OCI-LY1 (cell line): ENCODE measurements at regions not wholly inside any gene's neighbourhood (a gene's known extent, or its start where the extent isn't known, plus 50 kb on each side); places are given as distances from the start of the nearest gene placed in this dataset.

ENCODE experiments used
- H2AFZ ChIP-seq: fragments of 200-600 bp; sonication (generic), shearing (Covaris generic); 2 replicates; pipeline ENCODE4 v1.6.0; 2014; ENCODE audit warnings: antibody characterized with exemption, mild to moderate bottlenecking, low read length
- H3F3A ChIP-seq: fragments of 200-600 bp; sonication (generic), shearing (Covaris generic); 2 replicates; pipeline ENCODE4 v1.6.0; 2014; ENCODE audit warnings: mild to moderate bottlenecking, antibody characterized with exemption, low read length, moderate library complexity; ENCODE audit not compliant: insufficient read depth
- H3K27ac ChIP-seq: fragments of 200-600 bp; sonication (generic); 2 replicates; pipeline ENCODE4 v1.5.1; 2014; ENCODE audit warnings: low read length, mixed run types, mild to moderate bottlenecking, low read depth; ENCODE audit not compliant: poor library complexity, severe bottlenecking
- H3K27me3 ChIP-seq: fragments of 200-600 bp; sonication (generic); 2 replicates; pipeline ENCODE4 v1.6.0; 2014; ENCODE audit warnings: antibody characterized with exemption, mild to moderate bottlenecking, low read length, moderate library complexity; ENCODE audit not compliant: insufficient read depth
- H3K36me3 ChIP-seq: fragments of 200-600 bp; sonication (generic); 2 replicates; pipeline ENCODE4 v1.6.1; 2014; ENCODE audit warnings: mild to moderate bottlenecking, antibody characterized with exemption, low read length, moderate library complexity, mixed read lengths; ENCODE audit not compliant: insufficient read depth
- H3K4me1 ChIP-seq: fragments of 200-600 bp; sonication (generic); 2 replicates; pipeline ENCODE4 v1.5.1; 2014; ENCODE audit warnings: mild to moderate bottlenecking, low read length, moderate library complexity; ENCODE audit not compliant: insufficient read depth, severe bottlenecking
- H3K4me2 ChIP-seq: fragments of 200-600 bp; sonication (generic), shearing (Covaris generic); 2 replicates; pipeline ENCODE4 v1.6.1; 2014; ENCODE audit warnings: low read length
- H3K4me3 ChIP-seq: fragments of 200-600 bp; sonication (generic); 2 replicates; pipeline ENCODE4 v1.5.1; 2014; ENCODE audit warnings: low read length, low read depth, mild to moderate bottlenecking, mixed read lengths; ENCODE audit not compliant: poor library complexity, severe bottlenecking
- H3K79me2 ChIP-seq: fragments of 200-600 bp; shearing (Covaris generic); 2 replicates; pipeline ENCODE4 v1.6.1; 2016; ENCODE audit warnings: mixed run types, low read length, mixed read lengths; ENCODE audit not compliant: insufficient read depth
- H3K9ac ChIP-seq: fragments of 200-600 bp; sonication (generic), shearing (Covaris generic); 2 replicates; pipeline ENCODE4 v1.6.1; 2014; ENCODE audit warnings: mild to moderate bottlenecking, low read length, mixed read lengths
- H3K9me2 ChIP-seq: fragments of 200-600 bp; sonication (generic), shearing (Covaris generic); 2 replicates; pipeline ENCODE4 v1.6.1; 2014; ENCODE audit warnings: low read depth, mild to moderate bottlenecking, low read length, mixed read lengths
- H3K9me3 ChIP-seq: fragments of 200-600 bp; shearing (Covaris generic); 2 replicates; pipeline ENCODE4 v1.6.1; 2014; ENCODE audit warnings: low read length, mixed read lengths
- H4K20me1 ChIP-seq: fragments of 200-600 bp; sonication (generic), shearing (Covaris generic); 2 replicates; pipeline ENCODE4 v1.6.0; 2016; ENCODE audit warnings: mild to moderate bottlenecking, low read length; ENCODE audit not compliant: insufficient read depth
- CTCF ChIP-seq: fragments of 200-600 bp; sonication (generic), shearing (Covaris generic); IDR thresholded peaks from 2 replicates; pipeline ENCODE4 v1.5.1; 2017; ENCODE audit warnings: mild to moderate bottlenecking, antibody characterized with exemption, low read length, moderate library complexity, mixed read lengths
- EZH2 ChIP-seq: fragments of 200-600 bp; sonication (generic), shearing (Covaris generic); IDR thresholded peaks from 2 replicates; pipeline ENCODE4 v1.8.0; 2017; ENCODE audit warnings: borderline replicate concordance, mixed run types, mild to moderate bottlenecking, antibody characterized with exemption, low read length, moderate library complexity, mixed read lengths

GRCh38 chr11:103850419-103851165 is 185.8 kb upstream of the DDI1 start:
- H3K79me2 ChIP-seq, result no peaks in the 10 kb centered on the region

GRCh38 chr11:103851166-103851651 is 185.2 kb upstream of the DDI1 start:
- no peaks in the 10 kb centered on the region for H3F3A ChIP-seq
- H3K27ac ChIP-seq, result no peak overlapping the region
- no peaks in the 10 kb centered on the region for H3K9me3 ChIP-seq
- TF ChIP-seq CTCF, result no peak
- TF ChIP-seq EZH2, result no peak
- H3K4me2 ChIP-seq, result no peak overlapping the region
- H3K27me3 ChIP-seq, result no peaks in the 10 kb centered on the region
- no peaks in the 10 kb centered on the region for H3K36me3 ChIP-seq
- no peak overlapping the region for H3K4me3 ChIP-seq
- no peaks in the 10 kb centered on the region for H3K9me2 ChIP-seq
- no peaks in the 10 kb centered on the region for H4K20me1 ChIP-seq
- H3K9ac ChIP-seq, result no peak overlapping the region
- no peaks in the 10 kb centered on the region for H3K4me1 ChIP-seq
- no peaks in the 10 kb centered on the region for H3K79me2 ChIP-seq
- no peak overlapping the region for H2AFZ ChIP-seq

More at GRCh38 chr11:103850419-103851165, 185.8 kb upstream of the DDI1 start:
- Histone ChIP-seq H3K4me1 (peaks cover 4% of the 10 kb centered on the region), H3K9me2 (no peaks in the 10 kb centered on the region), H4K20me1 (no peaks in the 10 kb centered on the region), H3K9me3 (no peaks in the 10 kb centered on the region), H2AFZ (no peak overlapping the region), H3F3A (no peaks in the 10 kb centered on the region), H3K36me3 (no peaks in the 10 kb centered on the region), H3K4me2 (no peak overlapping the region), H3K9ac (no peak overlapping the region), H3K4me3 (no peak overlapping the region), H3K27ac (no peak overlapping the region), H3K27me3 (no peaks in the 10 kb centered on the region)
- no peak for TF ChIP-seq EZH2
- TF ChIP-seq CTCF, result no peak
